ENCODE measurements at regions not wholly inside any gene's neighbourhood (a gene's known extent, or its start where the extent isn't known, plus 50 kb on each side); places are given as distances from the start of the nearest gene placed in this dataset.

DNA sequence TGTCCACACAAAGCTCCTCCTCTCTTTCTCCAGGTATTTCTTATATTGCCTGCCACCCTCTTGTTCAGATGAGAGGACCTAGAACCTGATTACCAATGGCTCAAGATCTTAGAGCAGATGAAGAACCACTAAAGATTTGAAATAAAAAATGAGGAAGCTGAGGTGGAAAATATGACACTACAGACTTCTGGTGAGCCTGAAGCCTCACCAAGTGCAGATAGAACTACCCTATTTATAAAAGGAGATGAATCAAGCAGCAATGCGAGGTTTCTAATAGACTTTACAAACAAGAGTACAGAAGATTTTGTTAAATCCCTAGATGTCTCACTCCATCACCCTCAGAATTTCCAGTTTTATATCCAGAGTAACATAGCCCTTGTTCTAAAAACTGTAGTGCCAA, 345.8 kb downstream of the TBC1D4 start:
- H3K36me3 ChIP-seq (ENCODE audit: control insufficient read depth, insufficient read depth, low read length), result no peaks in the 10 kb centered on the region
- no peaks in the 10 kb centered on the region for H4K20me1 ChIP-seq (ENCODE audit: control insufficient read depth, extremely low read depth, insufficient read depth, low read length)
- peak in 1 of 2 donors; percentile 55 for DNase-seq (ENCODE audit: low read depth in 2 of 2)
- no peak overlapping the region for H3K4me2 ChIP-seq (ENCODE audit: extremely low read depth, insufficient read depth, low read length)
- H3K27ac ChIP-seq (ENCODE audit: insufficient read depth, low read length), result peak overlapping the region; percentile 82
- no peaks in the 10 kb centered on the region for H3K79me2 ChIP-seq (ENCODE audit: control insufficient read depth, insufficient read depth, low read length)
- no peak overlapping the region for H3K9ac ChIP-seq (ENCODE audit: insufficient read depth, low read length)
- peaks cover 6% of the 10 kb centered on the region for H3K4me1 ChIP-seq (ENCODE audit: control insufficient read depth, extremely low read depth, insufficient read depth, low read length)
- H3K9me3 ChIP-seq (ENCODE audit: control insufficient read depth, insufficient read depth, low read depth, low read length), result peaks cover 2% of the 10 kb centered on the region
- H3K4me3 ChIP-seq (replicated peaks in 1 of 4; ENCODE audit: control extremely low read depth in 1 of 4, insufficient read depth in 1 of 4, low read depth in 3 of 4, low read length in 4 of 4), result no peak overlapping the region
- no peaks in the 10 kb centered on the region for H3K27me3 ChIP-seq (ENCODE audit: control insufficient read depth, insufficient read depth, low read length)
- H2AFZ ChIP-seq (ENCODE audit: low read length), result no peak overlapping the region
- TF ChIP-seq EZH2 (IDR thresholded peaks at IDR 0.05; ENCODE audit: low read length, missing control alignments), result no peak

DNA sequence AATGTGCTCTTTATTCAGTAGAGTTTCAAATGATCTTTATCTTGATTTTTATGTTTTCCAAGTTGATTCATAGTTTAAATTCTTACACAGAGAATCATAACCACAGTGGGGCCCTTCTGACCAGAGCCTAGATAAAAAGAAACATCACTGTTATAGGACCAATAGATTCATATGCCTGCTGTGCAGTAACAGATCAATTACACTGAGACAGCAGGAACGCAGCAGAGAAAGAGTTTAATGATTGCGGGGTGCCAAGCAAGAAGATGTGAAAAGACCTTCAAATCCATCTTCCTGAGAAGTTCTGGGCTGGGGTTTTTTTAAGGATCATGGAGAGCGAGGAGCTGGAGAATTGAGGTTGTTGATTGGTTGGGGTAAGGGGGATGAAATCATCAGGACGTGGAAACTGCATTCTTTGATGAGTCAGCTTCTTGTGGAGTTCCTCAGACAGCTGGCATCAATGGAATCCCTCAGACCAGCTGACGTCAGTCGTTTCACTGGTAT, 346.6 kb downstream of the TBC1D4 start:
- peak overlapping the region; percentile 48 for H3K4me2 ChIP-seq (ENCODE audit: extremely low read depth, insufficient read depth, low read length)
- H3K9ac ChIP-seq (ENCODE audit: insufficient read depth, low read length), result no peak overlapping the region
- H3K4me1 ChIP-seq (ENCODE audit: control insufficient read depth, extremely low read depth, insufficient read depth, low read length), result peaks cover 6% of the 10 kb centered on the region
- DNase-seq (ENCODE audit: low read depth in 2 of 2), result peak; percentile 98 to 99
- H3K4me3 ChIP-seq (replicated peaks in 1 of 4; ENCODE audit: control extremely low read depth in 1 of 4, insufficient read depth in 1 of 4, low read depth in 3 of 4, low read length in 4 of 4), result peak overlapping the region in 1 of 4 experiments; percentile 13
- no peaks in the 10 kb centered on the region for H4K20me1 ChIP-seq (ENCODE audit: control insufficient read depth, extremely low read depth, insufficient read depth, low read length)
- H2AFZ ChIP-seq (ENCODE audit: low read length), result peak overlapping the region; percentile 65
- H3K36me3 ChIP-seq (ENCODE audit: control insufficient read depth, insufficient read depth, low read length), result no peaks in the 10 kb centered on the region
- H3K9me3 ChIP-seq (ENCODE audit: control insufficient read depth, insufficient read depth, low read depth, low read length), result peaks cover 2% of the 10 kb centered on the region
- H3K27ac ChIP-seq (ENCODE audit: insufficient read depth, low read length), result peak overlapping the region; percentile 82
- no peaks in the 10 kb centered on the region for H3K27me3 ChIP-seq (ENCODE audit: control insufficient read depth, insufficient read depth, low read length)
- H3K79me2 ChIP-seq (ENCODE audit: control insufficient read depth, insufficient read depth, low read length), result no peaks in the 10 kb centered on the region
- TF ChIP-seq CTCF (conservative IDR thresholded peaks at IDR 0.05 in 1 of 2, IDR thresholded peaks at IDR 0.05 in 1 of 2; ENCODE audit: low read depth in 1 of 2, low read length in 2 of 2) (no peak), EZH2 (IDR thresholded peaks at IDR 0.05; ENCODE audit: low read length, missing control alignments) (no peak)

DNA sequence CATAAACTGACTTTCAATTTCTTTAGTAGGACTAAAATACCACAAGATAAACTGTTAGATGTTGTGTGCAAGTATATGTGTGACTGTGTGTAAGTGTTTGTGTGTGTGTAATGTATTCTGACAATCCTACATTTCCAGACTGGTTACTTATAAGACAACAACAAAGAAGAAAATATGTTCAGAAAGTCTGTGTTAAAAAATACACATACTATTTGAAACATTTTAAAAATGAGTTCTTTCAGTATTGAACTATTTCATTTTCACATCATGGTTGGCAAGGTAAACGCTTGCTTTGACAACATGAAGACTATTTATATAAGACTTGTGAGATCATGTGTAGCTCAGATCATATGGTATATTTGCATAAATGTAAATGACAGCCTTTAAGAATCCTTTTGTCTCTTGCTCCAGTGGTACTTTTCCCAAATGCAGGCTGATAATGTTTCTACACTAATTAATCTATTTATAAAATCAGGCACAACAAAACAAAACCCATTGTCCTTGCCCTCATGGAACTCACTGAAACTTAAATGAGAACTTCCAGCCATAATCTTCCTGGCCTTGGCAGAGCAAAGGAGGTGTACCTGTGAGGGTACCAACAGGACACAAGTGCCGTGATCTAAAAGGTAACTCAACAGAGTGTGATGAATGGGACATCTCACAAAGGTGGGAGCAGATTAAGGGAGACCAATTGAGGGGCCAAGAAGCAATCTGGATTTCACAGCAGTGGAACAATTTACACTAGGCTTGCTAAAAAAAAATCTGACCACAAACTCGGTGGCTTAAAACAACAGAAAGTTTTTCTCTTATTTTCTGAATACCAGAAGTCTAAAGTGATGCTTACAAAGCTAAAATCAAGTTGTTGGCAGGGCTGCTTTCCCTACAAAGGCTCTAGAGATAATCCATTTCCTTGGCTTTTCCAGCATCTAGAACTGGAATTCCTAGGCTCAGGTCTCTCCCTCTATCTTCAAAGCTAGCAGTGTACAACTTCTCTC, 349.0 kb downstream of the TBC1D4 start:
- TF ChIP-seq CTCF (conservative IDR thresholded peaks at IDR 0.05 in 1 of 2, IDR thresholded peaks at IDR 0.05 in 1 of 2; ENCODE audit: low read depth in 1 of 2, low read length in 2 of 2) (no peak), EZH2 (IDR thresholded peaks at IDR 0.05; ENCODE audit: low read length, missing control alignments) (no peak)
- Histone ChIP-seq H3K9ac (ENCODE audit: insufficient read depth, low read length) (no peak overlapping the region), H3K27ac (ENCODE audit: insufficient read depth, low read length) (no peak overlapping the region), H3K79me2 (ENCODE audit: control insufficient read depth, insufficient read depth, low read length) (no peaks in the 10 kb centered on the region), H3K27me3 (ENCODE audit: control insufficient read depth, insufficient read depth, low read length) (no peaks in the 10 kb centered on the region), H4K20me1 (ENCODE audit: control insufficient read depth, extremely low read depth, insufficient read depth, low read length) (no peaks in the 10 kb centered on the region), H3K4me1 (ENCODE audit: control insufficient read depth, extremely low read depth, insufficient read depth, low read length) (peaks cover 6% of the 10 kb centered on the region), H3K36me3 (ENCODE audit: control insufficient read depth, insufficient read depth, low read length) (no peaks in the 10 kb centered on the region), H3K4me3 (replicated peaks in 1 of 4; ENCODE audit: control extremely low read depth in 1 of 4, insufficient read depth in 1 of 4, low read depth in 3 of 4, low read length in 4 of 4) (no peak overlapping the region), H3K9me3 (ENCODE audit: control insufficient read depth, insufficient read depth, low read depth, low read length) (no peaks in the 10 kb centered on the region), H3K4me2 (ENCODE audit: extremely low read depth, insufficient read depth, low read length) (no peak overlapping the region), H2AFZ (ENCODE audit: low read length) (no peak overlapping the region)
- DNase-seq (ENCODE audit: low read depth in 2 of 2), result peak in 1 of 2 donors; percentile 37

All from fibroblast of lung (primary cell).